Renal cortical epithelial cell (primary cell): ENCODE measurements at regions not wholly inside any gene's neighbourhood (a gene's known extent, or its start where the extent isn't known, plus 50 kb on each side); places are given as distances from the start of the nearest gene placed in this dataset.

Experiments
- DNase-seq: peaks from one replicate; pipeline ENCODE4 v3.0.0-alpha.2; 2011; ENCODE audit warnings: low read depth

DNA sequence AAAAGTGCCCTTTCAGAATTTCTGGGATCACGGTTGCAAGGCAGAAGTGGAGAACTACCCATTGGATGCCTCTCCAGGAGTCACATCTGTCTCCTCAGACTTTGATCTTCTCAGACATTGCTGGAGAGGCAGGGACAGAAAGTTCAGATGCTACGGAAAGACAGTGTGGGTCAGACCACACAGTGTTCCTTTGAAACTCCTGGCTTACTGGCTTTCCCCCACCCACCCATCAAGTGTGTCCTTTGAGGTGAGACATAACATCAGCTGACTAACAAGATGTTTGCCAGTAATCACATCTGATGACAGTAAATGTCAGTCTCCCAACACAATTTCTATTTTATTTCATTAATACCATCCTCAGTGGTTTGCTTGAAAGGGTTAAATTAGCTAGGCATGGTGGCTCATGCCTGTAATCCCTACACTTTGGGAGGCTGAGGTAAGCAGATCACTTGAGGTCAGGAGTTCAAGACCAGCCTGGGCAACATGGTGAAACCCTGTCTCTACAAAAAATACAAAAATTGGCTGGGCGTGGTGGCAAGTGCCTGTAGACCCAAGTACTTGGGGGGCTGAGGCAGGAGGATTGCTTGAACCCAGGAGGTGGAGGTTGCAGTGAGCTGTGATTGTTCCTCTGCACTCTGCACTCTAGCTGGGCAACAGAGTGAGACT lies 67.2 kb upstream of the SNX9 start:
- DNase-seq: no peak

DNA sequence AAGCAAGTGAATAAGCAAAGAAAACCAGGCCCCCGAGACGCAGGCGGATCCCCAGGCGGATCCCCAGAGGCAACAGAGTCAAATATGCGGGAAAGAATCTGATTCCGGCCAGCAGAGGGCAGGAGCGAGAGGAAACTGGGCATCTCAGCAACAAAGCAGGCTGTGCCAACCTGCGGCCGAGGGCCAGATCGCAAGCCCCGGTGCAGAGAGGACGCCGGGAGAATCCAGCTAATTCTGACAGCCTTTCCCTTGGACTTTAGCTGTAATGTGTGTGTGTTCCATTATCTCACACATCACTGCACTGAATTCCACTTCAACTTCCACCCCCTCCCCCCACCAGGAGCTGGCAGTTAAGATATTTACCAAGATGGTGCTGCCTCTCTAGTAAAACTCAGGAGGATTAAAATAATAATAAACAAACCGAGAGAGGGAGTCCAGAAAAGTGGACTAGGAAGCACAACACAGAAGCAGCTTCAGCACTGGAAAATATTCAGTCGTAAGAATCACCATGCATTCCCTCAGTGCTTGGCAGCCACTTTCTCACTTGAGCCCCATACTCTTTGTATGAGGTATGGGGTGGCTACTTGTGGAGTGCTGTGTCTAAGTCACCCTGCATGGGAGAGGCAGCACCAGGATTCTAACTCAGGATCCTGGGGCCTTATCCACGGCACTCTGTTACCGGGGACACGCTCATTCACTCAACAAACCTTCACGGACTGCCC lies 66.2 kb upstream of the SNX9 start:
- peak; percentile 76 for DNase-seq

- no peak for DNase-seq
Observed at GRCh38 chr6:157757430-157758403, 65.3 kb upstream of the SNX9 start.

DNA sequence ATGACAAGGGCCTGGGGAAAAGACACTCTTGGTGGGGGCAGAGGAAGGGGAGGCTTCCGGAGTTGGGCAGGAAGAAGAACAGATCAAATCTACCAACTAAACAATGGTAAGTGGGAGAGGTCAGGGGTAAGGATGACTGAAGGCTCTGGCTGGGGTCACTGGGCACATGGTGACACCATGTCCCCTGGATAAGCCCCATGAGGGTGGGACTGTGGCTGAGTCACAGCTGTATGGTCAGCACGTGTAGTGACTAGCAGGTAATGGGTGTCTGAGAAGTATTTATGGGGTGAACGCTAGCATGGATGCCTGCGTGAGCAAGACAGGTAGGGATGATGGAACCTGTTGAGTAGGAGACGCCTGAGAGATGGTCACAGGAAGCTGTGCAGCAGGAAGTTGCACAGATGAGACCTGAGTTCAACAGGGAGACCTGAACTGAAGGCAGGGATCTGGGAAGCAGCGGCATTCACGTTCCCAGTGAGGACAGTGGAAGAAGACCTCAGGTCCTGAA lies 64.5 kb upstream of the SNX9 start:
- DNase-seq: no peak

- peak; percentile 80 for DNase-seq
Observed at GRCh38 chr6:157759028-157759427, 64.0 kb upstream of the SNX9 start.

DNA sequence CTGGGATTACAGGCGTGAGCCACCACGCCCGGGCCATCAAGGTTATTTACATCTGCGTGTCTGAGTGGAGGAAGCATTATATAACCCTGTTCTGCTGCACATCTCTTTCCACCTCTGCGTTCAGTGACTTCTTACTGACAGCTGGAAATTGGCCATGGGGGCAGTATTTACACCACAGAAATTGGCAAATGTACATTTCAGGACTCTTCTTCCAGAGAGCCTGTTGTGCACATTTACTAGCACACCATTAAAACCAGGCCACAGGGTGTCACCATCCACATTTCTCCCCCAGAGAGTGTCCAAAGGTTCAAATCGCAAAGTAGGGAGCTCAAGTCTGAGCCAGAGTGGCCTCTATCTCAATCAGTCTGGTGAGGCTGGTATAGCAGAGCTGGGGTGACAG lies 62.9 kb upstream of the SNX9 start:
- DNase-seq: no peak

GRCh38 chr6:157760589-157761330 lies 62.3 kb upstream of the SNX9 start:
- DNase-seq: peak; percentile 93

- peak; percentile 83 for DNase-seq
Observed at GRCh38 chr6:157761331-157761921, 61.6 kb upstream of the SNX9 start.

- no peak for DNase-seq
Observed at GRCh38 chr6:157761926-157762325, 61.1 kb upstream of the SNX9 start.

DNA sequence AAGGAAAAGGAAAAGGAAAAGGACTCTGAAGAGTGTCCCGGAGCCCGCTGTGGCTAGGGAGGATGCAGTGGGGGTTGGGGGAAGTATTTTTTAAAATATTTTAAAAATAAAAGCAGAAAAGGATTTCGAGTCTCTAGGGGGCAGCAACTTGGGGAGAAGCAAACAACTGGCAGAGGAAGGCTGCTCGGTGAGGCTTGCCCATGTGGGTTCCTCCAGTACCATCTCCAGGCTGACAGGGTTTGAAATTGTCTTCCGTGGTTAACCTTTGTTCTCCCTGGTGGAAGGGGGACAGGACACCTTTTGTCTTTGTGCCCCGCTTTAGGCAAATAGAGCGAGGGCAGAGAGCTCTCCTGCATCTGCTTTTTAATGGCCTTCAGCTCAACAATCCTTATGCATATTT lies 60.4 kb upstream of the SNX9 start:
- DNase-seq: peak; percentile 11

- DNase-seq: peak; percentile 96
Observed at GRCh38 chr6:157763129-157763903, 59.7 kb upstream of the SNX9 start.

- no peak for DNase-seq
Observed at GRCh38 chr6:157763904-157764177, 59.2 kb upstream of the SNX9 start.

DNA sequence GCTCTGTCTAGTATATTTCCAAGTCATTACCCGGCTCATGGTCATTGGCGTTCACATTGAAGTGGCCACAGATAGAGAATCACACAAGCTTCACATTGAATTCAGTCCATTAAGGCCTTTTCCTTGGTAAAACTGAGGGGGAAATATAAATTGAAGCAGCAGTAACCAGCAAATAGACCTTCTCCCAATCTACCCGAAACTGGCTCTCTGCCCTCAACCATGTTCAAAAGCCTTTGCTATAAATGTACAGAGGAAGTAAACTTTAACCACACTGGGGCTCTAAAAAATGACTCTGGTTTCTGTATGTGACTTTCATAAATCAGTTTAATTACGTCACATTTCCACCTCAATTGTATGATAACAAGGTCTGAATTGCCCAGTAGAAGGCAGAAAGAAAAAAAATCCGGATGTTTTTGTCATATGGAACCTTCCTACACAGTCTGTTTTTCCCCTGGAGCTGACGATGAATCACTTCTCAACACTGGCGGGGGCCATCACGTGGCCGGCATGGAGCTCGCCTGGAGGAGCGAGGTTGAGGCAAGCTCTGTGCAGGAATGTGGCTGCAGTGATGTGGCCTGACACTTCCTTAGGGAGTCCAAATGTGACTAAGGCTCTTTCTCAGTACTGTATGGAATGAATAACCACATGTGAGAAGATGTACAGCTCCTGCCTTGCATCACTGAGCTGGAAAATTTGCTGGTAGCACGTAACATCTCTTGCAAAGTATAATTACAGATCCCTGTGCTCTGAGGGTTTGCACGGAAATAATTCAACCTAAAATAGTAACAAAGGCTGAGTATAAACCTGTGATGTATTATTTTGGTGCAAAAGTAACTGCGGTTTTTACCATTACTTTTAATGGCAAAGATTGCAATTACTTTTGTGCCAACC lies 58.6 kb upstream of the SNX9 start:
- DNase-seq: peak; percentile 100

GRCh38 chr6:157766901-157767774 lies 55.9 kb upstream of the SNX9 start:
- no peak for DNase-seq

DNA sequence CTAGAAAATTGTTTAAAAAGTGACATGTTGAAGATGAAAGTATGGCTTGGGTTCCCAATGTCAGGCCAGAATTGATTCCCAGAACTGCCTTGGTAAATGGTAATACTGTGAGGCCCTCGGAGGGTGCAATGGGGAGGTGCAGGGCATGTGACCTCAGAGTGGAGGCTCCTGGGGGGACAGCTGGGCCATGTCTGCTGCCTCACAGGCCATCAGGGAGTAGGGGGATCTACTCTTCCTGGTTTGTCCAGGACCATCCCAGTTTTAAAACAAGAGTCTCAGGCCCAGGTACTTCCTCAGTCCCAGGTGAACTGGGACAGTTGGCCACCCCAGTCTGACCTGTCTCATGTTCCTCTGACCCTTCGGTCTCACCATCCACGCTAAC lies 55.3 kb upstream of the SNX9 start:
- no peak for DNase-seq

- no peak for DNase-seq
Observed at GRCh38 chr6:157768304-157768703, 54.7 kb upstream of the SNX9 start.

GRCh38 chr6:157768863-157769551 lies 54.0 kb upstream of the SNX9 start:
- no peak for DNase-seq
